ENCODE measurements at regions not wholly inside any gene's neighbourhood (a gene's known extent, or its start where the extent isn't known, plus 50 kb on each side); places are given as distances from the start of the nearest gene placed in this dataset.

- TF ChIP-seq, protein P1, sequence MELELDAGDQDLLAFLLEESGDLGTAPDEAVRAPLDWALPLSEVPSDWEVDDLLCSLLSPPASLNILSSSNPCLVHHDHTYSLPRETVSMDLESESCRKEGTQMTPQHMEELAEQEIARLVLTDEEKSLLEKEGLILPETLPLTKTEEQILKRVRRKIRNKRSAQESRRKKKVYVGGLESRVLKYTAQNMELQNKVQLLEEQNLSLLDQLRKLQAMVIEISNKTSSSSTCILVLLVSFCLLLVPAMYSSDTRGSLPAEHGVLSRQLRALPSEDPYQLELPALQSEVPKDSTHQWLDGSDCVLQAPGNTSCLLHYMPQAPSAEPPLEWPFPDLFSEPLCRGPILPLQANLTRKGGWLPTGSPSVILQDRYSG (tag; conservative IDR thresholded peaks at IDR 0.05; ENCODE audit: low read depth): no peak
- TF ChIP-seq CTCF (IDR thresholded peaks at IDR 0.05 in 2 of 3, conservative IDR thresholded peaks at IDR 0.05 in 1 of 3; ENCODE audit: insufficient read depth in 2 of 3, low read depth in 1 of 3, low read length in 3 of 3) (peak; percentile 28 to 67 (median 62); a peak in 3 of 6 replicates), ARID2 (IDR thresholded peaks at IDR 0.05) (peak; percentile 64; the same call in 1 of the 2 replicates)
Measured at GRCh38 chr3:150238995-150239619, 169.0 kb upstream of the TSC22D2 start (continued).

- POLR2A ChIA-PET: interaction anchor here (1.2 kb wide), 2 partner anchors 12 to 189 kb away, joined by 3 to 6 read pairs; no protein-coding TSS in a partner anchor
- in situ Hi-C loops (cut with MboI): no loop called here
- H3K4me2 ChIP-seq (ENCODE audit: insufficient read depth, low read length): no peak overlapping the region
Measured at GRCh38 chr3:150238048-150238802, 169.9 kb upstream of the TSC22D2 start.

More at GRCh38 chr3:150238048-150238802, 169.9 kb upstream of the TSC22D2 start:
- no TSS peak for BruUV-seq (replicated peaks)
- CTCF ChIA-PET (ENCODE audit: low intra/inter-chr PET ratio): interaction anchor here (2.7 kb wide), 1 partner anchor 257 kb away, joined by 17 read pairs; no protein-coding TSS in a partner anchor
- no peaks in the 10 kb centered on the region for H3K9me1 ChIP-seq (ENCODE audit: control insufficient read depth, insufficient read depth, low read length)
- H3K27ac ChIP-seq (ENCODE audit: extremely low read depth, low read depth, low read length): no peak overlapping the region
- H3K9ac ChIP-seq (ENCODE audit: insufficient read depth in 1 of 2, low read depth in 2 of 2, low read length in 2 of 2): no peak overlapping the region
- FAIRE-seq (no peak), ATAC-seq (no peak), DNase-seq (ENCODE audit: extremely low read depth in 1 of 4, low spot score in 3 of 4) (no peak)
- H3K4me1 ChIP-seq (replicated peaks in 1 of 2; ENCODE audit: control insufficient read depth in 2 of 2, insufficient read depth in 2 of 2, low read length in 2 of 2): no peaks in the 10 kb centered on the region
- no peak overlapping the region for H2AFZ ChIP-seq (ENCODE audit: low read depth, low read length)
- no peaks in the 10 kb centered on the region for H3K36me3 ChIP-seq (ENCODE audit: control insufficient read depth, insufficient read depth, low read length)
- no peaks in the 10 kb centered on the region for H3K79me2 ChIP-seq (ENCODE audit: control insufficient read depth, insufficient read depth, low read length)
- intact Hi-C loops (cut with micrococcal nuclease): loop anchor here (2.0 to 5.0 kb wide), 2 partner anchors 49 to 173 kb away; no protein-coding TSS in a partner anchor
- TF ChIP-seq NFIX (CRISPR knock-in tag; IDR thresholded peaks at IDR 0.05; ENCODE audit: low read depth) (peak; percentile 76), NELFE (IDR thresholded peaks at IDR 0.05; ENCODE audit: insufficient read depth, insufficient read length) (no peak), SRSF7 (optimal IDR thresholded peaks at IDR 0.05; ENCODE audit: low read depth, low read length) (no peak), NFIC (IDR thresholded peaks at IDR 0.05) (peak; percentile 94)
- TF ChIP-seq, protein P2, sequence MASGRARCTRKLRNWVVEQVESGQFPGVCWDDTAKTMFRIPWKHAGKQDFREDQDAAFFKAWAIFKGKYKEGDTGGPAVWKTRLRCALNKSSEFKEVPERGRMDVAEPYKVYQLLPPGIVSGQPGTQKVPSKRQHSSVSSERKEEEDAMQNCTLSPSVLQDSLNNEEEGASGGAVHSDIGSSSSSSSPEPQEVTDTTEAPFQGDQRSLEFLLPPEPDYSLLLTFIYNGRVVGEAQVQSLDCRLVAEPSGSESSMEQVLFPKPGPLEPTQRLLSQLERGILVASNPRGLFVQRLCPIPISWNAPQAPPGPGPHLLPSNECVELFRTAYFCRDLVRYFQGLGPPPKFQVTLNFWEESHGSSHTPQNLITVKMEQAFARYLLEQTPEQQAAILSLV (tag; IDR thresholded peaks at IDR 0.05): no peak
- no peaks in the 10 kb centered on the region for H4K20me1 ChIP-seq (replicated peaks; ENCODE audit: control insufficient read depth, insufficient read depth, low read length)
- H3K9me3 ChIP-seq (replicated peaks; ENCODE audit: control insufficient read depth, insufficient read depth, low read depth, low read length): no peaks in the 10 kb centered on the region
- no peaks in the 10 kb centered on the region for H3K27me3 ChIP-seq (ENCODE audit: control insufficient read depth in 2 of 2, insufficient read depth in 2 of 2, low read length in 2 of 2)
- WGBS (ENCODE audit: insufficient coverage, low coverage, missing lambda C conversion rate): 25% methylated on average over 9 of the region's 9 CpGs
- no peak overlapping the region for H3K4me3 ChIP-seq
